ENCODE measurements at regions not wholly inside any gene's neighbourhood (a gene's known extent, or its start where the extent isn't known, plus 50 kb on each side); places are given as distances from the start of the nearest gene placed in this dataset.

DNA sequence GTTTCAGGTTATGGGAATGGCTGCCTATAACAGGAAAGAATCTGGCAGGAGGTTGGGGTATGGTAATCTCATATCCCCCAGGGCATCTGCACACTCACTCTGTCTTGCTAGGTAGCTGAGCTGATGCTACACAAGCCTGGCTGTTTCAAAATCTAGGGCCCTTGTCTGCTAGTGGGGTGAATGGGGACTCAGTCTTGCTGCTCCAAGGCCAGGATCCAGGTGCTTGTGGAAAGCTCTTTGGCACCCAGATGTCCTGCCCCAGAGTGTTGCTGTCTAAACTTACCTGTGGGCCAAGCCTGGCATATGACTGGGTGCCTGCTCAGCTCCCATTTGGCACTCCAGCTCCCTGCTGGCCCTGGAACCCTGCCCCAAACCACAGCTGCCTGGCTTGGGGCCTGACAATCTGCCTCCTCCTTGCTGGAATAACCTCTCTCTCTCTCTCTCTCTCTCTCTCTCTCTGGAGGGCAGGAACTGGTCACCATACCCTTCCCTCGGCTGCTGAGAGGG is 158.1 kb upstream of the TSC22D1 start:
- POLR2A ChIA-PET: interaction anchor here (0.6 kb wide), 1 partner anchor 90 kb away, joined by 3 read pairs; no protein-coding TSS in a partner anchor
- Histone ChIP-seq H3K27me3 (ENCODE audit: control insufficient read depth, insufficient read depth, low read length) (no peaks in the 10 kb centered on the region), H3K4me3 (ENCODE audit: low read depth in 2 of 2, low read length in 2 of 2) (no peak overlapping the region), H3K9me3 (ENCODE audit: control insufficient read depth, insufficient read depth, low read depth, low read length) (no peaks in the 10 kb centered on the region), H3K27ac (ENCODE audit: low read length) (no peak overlapping the region), H3K4me1 (ENCODE audit: control insufficient read depth, insufficient read depth, low read length) (no peaks in the 10 kb centered on the region), H3K36me3 (ENCODE audit: control insufficient read depth, insufficient read depth, low read length) (no peaks in the 10 kb centered on the region)
- no peak for ATAC-seq
- intact Hi-C loops (cut with micrococcal nuclease; ENCODE audit: unreplicated experiment) (no loop called here), in situ Hi-C loops (cut with HindIII; ENCODE audit: low pct_unique_long_range_greater_than_20kb, low sequenced_read_pairs) (no loop called here)
- CTCF ChIA-PET: no interaction called here
- BruUV-seq (replicated peaks): no TSS peak
- no peak for TF ChIP-seq TCF7L2 (IDR thresholded peaks at IDR 0.05; ENCODE audit: low read depth, low read length)
- TF ChIP-seq POLR2AphosphoS5 (IDR thresholded peaks at IDR 0.05; ENCODE audit: low read depth, low read length): no peak
- no peak for TF ChIP-seq SIN3A (IDR thresholded peaks at IDR 0.05; ENCODE audit: borderline replicate concordance, insufficient read depth, low read depth, low read length)
- TF ChIP-seq, protein P1, sequence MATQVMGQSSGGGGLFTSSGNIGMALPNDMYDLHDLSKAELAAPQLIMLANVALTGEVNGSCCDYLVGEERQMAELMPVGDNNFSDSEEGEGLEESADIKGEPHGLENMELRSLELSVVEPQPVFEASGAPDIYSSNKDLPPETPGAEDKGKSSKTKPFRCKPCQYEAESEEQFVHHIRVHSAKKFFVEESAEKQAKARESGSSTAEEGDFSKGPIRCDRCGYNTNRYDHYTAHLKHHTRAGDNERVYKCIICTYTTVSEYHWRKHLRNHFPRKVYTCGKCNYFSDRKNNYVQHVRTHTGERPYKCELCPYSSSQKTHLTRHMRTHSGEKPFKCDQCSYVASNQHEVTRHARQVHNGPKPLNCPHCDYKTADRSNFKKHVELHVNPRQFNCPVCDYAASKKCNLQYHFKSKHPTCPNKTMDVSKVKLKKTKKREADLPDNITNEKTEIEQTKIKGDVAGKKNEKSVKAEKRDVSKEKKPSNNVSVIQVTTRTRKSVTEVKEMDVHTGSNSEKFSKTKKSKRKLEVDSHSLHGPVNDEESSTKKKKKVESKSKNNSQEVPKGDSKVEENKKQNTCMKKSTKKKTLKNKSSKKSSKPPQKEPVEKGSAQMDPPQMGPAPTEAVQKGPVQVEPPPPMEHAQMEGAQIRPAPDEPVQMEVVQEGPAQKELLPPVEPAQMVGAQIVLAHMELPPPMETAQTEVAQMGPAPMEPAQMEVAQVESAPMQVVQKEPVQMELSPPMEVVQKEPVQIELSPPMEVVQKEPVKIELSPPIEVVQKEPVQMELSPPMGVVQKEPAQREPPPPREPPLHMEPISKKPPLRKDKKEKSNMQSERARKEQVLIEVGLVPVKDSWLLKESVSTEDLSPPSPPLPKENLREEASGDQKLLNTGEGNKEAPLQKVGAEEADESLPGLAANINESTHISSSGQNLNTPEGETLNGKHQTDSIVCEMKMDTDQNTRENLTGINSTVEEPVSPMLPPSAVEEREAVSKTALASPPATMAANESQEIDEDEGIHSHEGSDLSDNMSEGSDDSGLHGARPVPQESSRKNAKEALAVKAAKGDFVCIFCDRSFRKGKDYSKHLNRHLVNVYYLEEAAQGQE (IDR thresholded peaks at IDR 0.05; ENCODE audit: insufficient read depth in 1 of 2, low read depth in 2 of 2, low read length in 1 of 2): no peak
- TF ChIP-seq, protein P2, sequence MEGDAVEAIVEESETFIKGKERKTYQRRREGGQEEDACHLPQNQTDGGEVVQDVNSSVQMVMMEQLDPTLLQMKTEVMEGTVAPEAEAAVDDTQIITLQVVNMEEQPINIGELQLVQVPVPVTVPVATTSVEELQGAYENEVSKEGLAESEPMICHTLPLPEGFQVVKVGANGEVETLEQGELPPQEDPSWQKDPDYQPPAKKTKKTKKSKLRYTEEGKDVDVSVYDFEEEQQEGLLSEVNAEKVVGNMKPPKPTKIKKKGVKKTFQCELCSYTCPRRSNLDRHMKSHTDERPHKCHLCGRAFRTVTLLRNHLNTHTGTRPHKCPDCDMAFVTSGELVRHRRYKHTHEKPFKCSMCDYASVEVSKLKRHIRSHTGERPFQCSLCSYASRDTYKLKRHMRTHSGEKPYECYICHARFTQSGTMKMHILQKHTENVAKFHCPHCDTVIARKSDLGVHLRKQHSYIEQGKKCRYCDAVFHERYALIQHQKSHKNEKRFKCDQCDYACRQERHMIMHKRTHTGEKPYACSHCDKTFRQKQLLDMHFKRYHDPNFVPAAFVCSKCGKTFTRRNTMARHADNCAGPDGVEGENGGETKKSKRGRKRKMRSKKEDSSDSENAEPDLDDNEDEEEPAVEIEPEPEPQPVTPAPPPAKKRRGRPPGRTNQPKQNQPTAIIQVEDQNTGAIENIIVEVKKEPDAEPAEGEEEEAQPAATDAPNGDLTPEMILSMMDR (IDR thresholded peaks at IDR 0.05): no peak
- DNase-seq (ENCODE audit: low read depth, low spot score): no peak

DNA sequence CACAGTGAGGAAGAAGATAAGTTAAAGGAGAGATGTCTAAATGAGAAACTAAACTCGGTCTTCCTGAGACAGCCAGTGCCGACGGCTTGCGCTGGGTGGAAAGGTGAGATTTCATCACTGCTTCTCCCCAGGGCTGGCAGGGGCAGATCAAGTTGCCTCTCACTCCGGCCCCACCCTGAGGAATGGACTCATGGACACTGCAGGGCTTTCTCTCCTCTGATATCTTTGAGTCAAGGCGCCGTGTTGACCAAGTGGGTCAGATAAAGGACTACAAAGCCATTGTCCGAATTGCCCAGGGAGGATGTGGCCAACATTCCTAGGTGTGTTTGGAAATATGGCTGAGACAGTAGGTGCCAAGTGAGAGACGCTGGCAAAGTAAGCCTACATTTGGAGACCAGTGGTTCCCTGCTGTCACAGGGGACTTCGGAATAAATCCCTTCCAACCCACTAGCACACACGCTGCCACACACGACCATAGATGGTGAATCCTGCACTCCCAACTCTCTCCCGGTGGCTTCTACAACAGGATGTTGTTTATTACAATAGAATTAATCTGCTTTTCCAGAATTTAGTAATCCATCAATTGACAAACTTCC is 156.5 kb upstream of the TSC22D1 start:
- H3K27me3 ChIP-seq (ENCODE audit: control insufficient read depth, insufficient read depth, low read length): no peaks in the 10 kb centered on the region
- no peaks in the 10 kb centered on the region for H3K9me3 ChIP-seq (ENCODE audit: control insufficient read depth, insufficient read depth, low read depth, low read length)
- CTCF ChIA-PET: no interaction called here
- no peak for ATAC-seq
- DNase-seq (ENCODE audit: low read depth, low spot score): no peak
- TF ChIP-seq, protein P1 (IDR thresholded peaks at IDR 0.05; ENCODE audit: insufficient read depth in 1 of 2, low read depth in 2 of 2, low read length in 1 of 2): no peak
- TF ChIP-seq SIN3A (IDR thresholded peaks at IDR 0.05; ENCODE audit: borderline replicate concordance, insufficient read depth, low read depth, low read length): no peak
- H3K4me3 ChIP-seq (ENCODE audit: low read depth in 2 of 2, low read length in 2 of 2): no peak overlapping the region
- in situ Hi-C loops (cut with HindIII; ENCODE audit: low pct_unique_long_range_greater_than_20kb, low sequenced_read_pairs): no loop called here
- H3K4me1 ChIP-seq (ENCODE audit: control insufficient read depth, insufficient read depth, low read length): no peaks in the 10 kb centered on the region
- no peaks in the 10 kb centered on the region for H3K36me3 ChIP-seq (ENCODE audit: control insufficient read depth, insufficient read depth, low read length)
- POLR2A ChIA-PET: no interaction called here
- no TSS peak for BruUV-seq (replicated peaks)
- no peak overlapping the region for H3K27ac ChIP-seq (ENCODE audit: low read length)
- intact Hi-C loops (cut with micrococcal nuclease; ENCODE audit: unreplicated experiment): no loop called here
